ENCODE measurements at regions not wholly inside any gene's neighbourhood (a gene's known extent, or its start where the extent isn't known, plus 50 kb on each side); places are given as distances from the start of the nearest gene placed in this dataset.

- H3K27me3 ChIP-seq (ENCODE audit: insufficient read depth, poor library complexity, severe bottlenecking): no peaks in the 10 kb centered on the region
- ATAC-seq (ENCODE audit: low read depth) (no peak), DNase-seq (ENCODE audit: low spot score) (no peak)
- H3K4me1 ChIP-seq (ENCODE audit: insufficient read depth, poor library complexity, severe bottlenecking): no peaks in the 10 kb centered on the region
- no peak overlapping the region for H3K27ac ChIP-seq (ENCODE audit: poor library complexity, severe bottlenecking)
- TF ChIP-seq, protein P1, sequence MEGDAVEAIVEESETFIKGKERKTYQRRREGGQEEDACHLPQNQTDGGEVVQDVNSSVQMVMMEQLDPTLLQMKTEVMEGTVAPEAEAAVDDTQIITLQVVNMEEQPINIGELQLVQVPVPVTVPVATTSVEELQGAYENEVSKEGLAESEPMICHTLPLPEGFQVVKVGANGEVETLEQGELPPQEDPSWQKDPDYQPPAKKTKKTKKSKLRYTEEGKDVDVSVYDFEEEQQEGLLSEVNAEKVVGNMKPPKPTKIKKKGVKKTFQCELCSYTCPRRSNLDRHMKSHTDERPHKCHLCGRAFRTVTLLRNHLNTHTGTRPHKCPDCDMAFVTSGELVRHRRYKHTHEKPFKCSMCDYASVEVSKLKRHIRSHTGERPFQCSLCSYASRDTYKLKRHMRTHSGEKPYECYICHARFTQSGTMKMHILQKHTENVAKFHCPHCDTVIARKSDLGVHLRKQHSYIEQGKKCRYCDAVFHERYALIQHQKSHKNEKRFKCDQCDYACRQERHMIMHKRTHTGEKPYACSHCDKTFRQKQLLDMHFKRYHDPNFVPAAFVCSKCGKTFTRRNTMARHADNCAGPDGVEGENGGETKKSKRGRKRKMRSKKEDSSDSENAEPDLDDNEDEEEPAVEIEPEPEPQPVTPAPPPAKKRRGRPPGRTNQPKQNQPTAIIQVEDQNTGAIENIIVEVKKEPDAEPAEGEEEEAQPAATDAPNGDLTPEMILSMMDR (IDR thresholded peaks at IDR 0.05; ENCODE audit: poor library complexity, severe bottlenecking): no peak
- no peaks in the 10 kb centered on the region for H3K36me3 ChIP-seq (ENCODE audit: low read depth)
- H3K9me3 ChIP-seq (ENCODE audit: severe bottlenecking): no peaks in the 10 kb centered on the region
- no peak overlapping the region for H3K4me3 ChIP-seq (ENCODE audit: severe bottlenecking)
Observed at GRCh38 chr13:70203661-70204229, 95.5 kb upstream of the KLHL1 start.

DNA sequence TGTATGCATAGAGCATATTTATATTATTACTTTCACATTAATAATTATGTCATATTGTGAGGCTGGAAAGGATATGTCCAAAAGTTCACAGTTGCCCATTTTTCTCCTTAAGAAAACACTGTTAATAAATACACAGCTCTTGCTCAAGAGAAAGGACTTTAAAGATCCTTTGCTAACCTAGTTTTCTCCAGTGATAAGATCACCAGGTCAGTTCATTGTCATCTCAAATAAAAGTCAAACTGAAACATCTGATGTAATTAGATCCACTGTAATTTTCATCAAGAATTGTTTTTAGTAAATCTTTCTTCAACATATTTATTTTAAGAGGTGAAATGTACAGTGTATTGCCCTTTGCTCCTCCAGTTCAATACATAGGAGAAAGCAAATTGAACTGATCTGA is 82.8 kb upstream of the KLHL1 start:
- Histone ChIP-seq H3K36me3 (ENCODE audit: low read depth) (no peaks in the 10 kb centered on the region), H3K4me3 (ENCODE audit: severe bottlenecking) (no peak overlapping the region), H3K9me3 (ENCODE audit: severe bottlenecking) (no peaks in the 10 kb centered on the region), H3K4me1 (ENCODE audit: insufficient read depth, poor library complexity, severe bottlenecking) (no peaks in the 10 kb centered on the region), H3K27ac (ENCODE audit: poor library complexity, severe bottlenecking) (no peak overlapping the region), H3K27me3 (ENCODE audit: insufficient read depth, poor library complexity, severe bottlenecking) (no peaks in the 10 kb centered on the region)
- no peak for ATAC-seq (ENCODE audit: low read depth)
- DNase-seq (ENCODE audit: low spot score): no peak
- TF ChIP-seq, protein P1 (IDR thresholded peaks at IDR 0.05; ENCODE audit: poor library complexity, severe bottlenecking): no peak

DNA sequence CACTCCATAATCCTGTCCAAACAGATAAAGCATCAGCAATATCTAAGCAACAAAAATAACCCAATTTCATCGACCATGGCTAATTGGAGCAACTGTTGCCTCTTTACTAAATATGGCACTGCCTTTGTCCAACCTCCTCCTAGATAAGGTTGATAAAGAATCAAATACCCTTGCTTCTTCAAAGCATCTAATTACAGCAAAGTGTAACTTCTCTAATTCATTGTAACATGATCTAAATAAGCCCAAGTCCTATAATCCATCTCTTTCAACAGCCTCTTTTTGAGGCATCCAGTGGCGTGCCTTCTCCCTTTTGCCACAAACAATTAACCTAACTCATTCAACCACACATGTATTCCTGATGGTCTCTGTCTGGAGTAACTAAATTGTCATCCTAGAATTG is 81.7 kb upstream of the KLHL1 start:
- no peak for ATAC-seq (ENCODE audit: low read depth)
- TF ChIP-seq, protein P1 (IDR thresholded peaks at IDR 0.05; ENCODE audit: poor library complexity, severe bottlenecking): no peak
- no peaks in the 10 kb centered on the region for H3K36me3 ChIP-seq (ENCODE audit: low read depth)
- no peak overlapping the region for H3K4me3 ChIP-seq (ENCODE audit: severe bottlenecking)
- DNase-seq (ENCODE audit: low spot score): no peak
- H3K27ac ChIP-seq (ENCODE audit: poor library complexity, severe bottlenecking): no peak overlapping the region
- no peaks in the 10 kb centered on the region for H3K9me3 ChIP-seq (ENCODE audit: severe bottlenecking)
- no peaks in the 10 kb centered on the region for H3K4me1 ChIP-seq (ENCODE audit: insufficient read depth, poor library complexity, severe bottlenecking)
- no peaks in the 10 kb centered on the region for H3K27me3 ChIP-seq (ENCODE audit: insufficient read depth, poor library complexity, severe bottlenecking)

DNA sequence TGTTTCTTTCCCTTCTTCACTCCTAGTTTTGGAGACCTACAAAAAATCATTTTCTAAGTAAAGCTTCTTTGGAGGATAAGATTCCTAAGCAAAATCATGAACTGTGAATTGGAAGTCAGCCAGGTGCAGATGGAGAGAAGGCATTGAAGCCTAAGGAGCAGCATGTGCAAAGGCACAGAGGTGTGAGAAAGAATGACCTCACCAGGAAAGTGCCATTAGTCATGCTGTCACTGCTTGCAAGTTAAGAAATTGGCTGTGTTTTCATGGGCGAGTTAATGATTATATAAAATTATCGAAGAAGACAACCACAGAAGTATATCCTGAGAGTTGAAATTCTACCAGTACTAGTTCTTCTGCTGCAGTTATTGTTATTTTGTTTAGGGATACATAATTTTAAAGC is 80.3 kb upstream of the KLHL1 start:
- Histone ChIP-seq H3K27ac (ENCODE audit: poor library complexity, severe bottlenecking) (no peak overlapping the region), H3K4me1 (ENCODE audit: insufficient read depth, poor library complexity, severe bottlenecking) (no peaks in the 10 kb centered on the region), H3K36me3 (ENCODE audit: low read depth) (no peaks in the 10 kb centered on the region), H3K27me3 (ENCODE audit: insufficient read depth, poor library complexity, severe bottlenecking) (no peaks in the 10 kb centered on the region), H3K9me3 (ENCODE audit: severe bottlenecking) (no peaks in the 10 kb centered on the region), H3K4me3 (ENCODE audit: severe bottlenecking) (no peak overlapping the region)
- ATAC-seq (ENCODE audit: low read depth) (no peak), DNase-seq (ENCODE audit: low spot score) (no peak)
- TF ChIP-seq, protein P1 (IDR thresholded peaks at IDR 0.05; ENCODE audit: poor library complexity, severe bottlenecking): no peak

DNA sequence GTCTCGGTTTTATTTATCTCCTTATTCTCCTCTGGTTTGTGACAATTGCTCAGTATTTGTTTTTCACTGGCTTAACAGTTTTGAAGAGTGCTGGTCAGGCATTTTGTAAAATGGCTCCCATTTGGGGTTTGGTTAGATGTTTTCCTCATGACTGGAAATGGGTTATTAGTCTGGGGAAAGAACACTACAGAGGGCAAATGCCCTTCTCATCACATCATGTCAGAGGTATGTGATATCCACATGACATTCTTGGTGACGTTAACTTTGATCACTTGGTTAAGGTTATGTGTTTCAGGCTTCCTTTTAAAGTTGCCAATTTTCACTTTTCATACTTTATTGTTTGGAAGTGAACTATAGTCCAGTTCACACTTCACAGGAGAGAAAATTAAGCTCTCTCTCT is 74.8 kb upstream of the KLHL1 start:
- no peaks in the 10 kb centered on the region for H3K36me3 ChIP-seq (ENCODE audit: low read depth)
- H3K4me1 ChIP-seq (ENCODE audit: insufficient read depth, poor library complexity, severe bottlenecking): no peaks in the 10 kb centered on the region
- DNase-seq (ENCODE audit: low spot score): no peak
- no peak overlapping the region for H3K4me3 ChIP-seq (ENCODE audit: severe bottlenecking)
- no peak overlapping the region for H3K27ac ChIP-seq (ENCODE audit: poor library complexity, severe bottlenecking)
- TF ChIP-seq, protein P1 (IDR thresholded peaks at IDR 0.05; ENCODE audit: poor library complexity, severe bottlenecking): no peak
- H3K9me3 ChIP-seq (ENCODE audit: severe bottlenecking): no peaks in the 10 kb centered on the region
- H3K27me3 ChIP-seq (ENCODE audit: insufficient read depth, poor library complexity, severe bottlenecking): no peaks in the 10 kb centered on the region
- ATAC-seq (ENCODE audit: low read depth): no peak
